ENCODE measurements at regions not wholly inside any gene's neighbourhood (a gene's known extent, or its start where the extent isn't known, plus 50 kb on each side); places are given as distances from the start of the nearest gene placed in this dataset.

DNA sequence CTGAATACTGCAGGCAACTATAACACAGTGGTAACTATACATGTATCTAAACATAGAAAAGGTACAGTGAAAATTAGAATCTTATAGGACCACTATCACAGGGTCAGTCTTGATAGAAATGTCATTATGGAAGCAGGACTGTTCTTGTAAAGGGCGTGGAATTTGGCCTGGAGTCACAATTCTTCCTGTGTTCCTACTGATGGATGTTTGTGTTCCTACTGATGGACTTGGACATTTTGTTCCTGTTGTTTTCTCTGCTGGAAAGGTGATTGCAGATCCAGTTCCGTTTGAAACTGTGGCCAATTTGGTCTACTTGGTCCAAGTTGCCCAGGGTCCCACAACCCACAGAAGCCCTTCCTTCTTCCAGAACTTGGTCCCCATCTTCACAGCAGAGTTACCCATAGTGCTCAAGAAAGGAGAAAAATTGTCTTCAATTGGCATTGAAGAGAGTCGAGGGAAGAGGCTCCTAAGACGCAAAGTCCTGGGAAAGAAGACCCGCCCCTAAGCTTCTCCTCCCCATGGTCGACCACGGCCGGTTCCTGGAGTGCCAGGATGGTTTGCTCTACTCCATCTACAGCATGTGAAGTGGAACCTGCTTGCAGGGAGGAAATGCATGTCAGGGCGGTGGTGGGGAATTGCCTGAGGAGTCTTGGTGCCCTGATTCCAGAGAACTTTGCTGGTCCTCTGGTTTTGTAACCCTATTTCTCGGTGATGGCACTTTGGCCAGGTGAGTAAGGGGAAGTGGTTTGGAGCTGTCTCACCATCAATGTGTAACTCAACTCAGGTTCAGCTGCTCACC is 102.8 kb upstream of the RAB12 start:
- no peak overlapping the region for H2BK120ac ChIP-seq (ENCODE audit: low read depth, low read length)
- no peak overlapping the region for H4K5ac ChIP-seq (ENCODE audit: low read depth, low read length)
- H2BK20ac ChIP-seq (ENCODE audit: low read depth, low read length), result no peak overlapping the region
- no peak for TF ChIP-seq BHLHE40 (IDR thresholded peaks at IDR 0.05; ENCODE audit: low read depth, low read length)
- TF ChIP-seq FOS (IDR thresholded peaks at IDR 0.05; ENCODE audit: low read depth, low read length), result no peak
- TF ChIP-seq RFX5 (IDR thresholded peaks at IDR 0.05; ENCODE audit: low read depth, low read length), result no peak
- no peak for TF ChIP-seq CEBPB (IDR thresholded peaks at IDR 0.05; ENCODE audit: low read depth, low read length)
- no peak for TF ChIP-seq NFE2L2 (IDR thresholded peaks at IDR 0.05; ENCODE audit: low read depth, low read length)
- no peak for TF ChIP-seq POLR2A (IDR thresholded peaks at IDR 0.05; ENCODE audit: low read depth, low read length)
- TF ChIP-seq MAFK (IDR thresholded peaks at IDR 0.05; ENCODE audit: low read depth, low read length), result no peak
- TF ChIP-seq MAZ (IDR thresholded peaks at IDR 0.05; ENCODE audit: borderline replicate concordance, low read depth, low read length), result no peak
- TF ChIP-seq, protein P1, sequence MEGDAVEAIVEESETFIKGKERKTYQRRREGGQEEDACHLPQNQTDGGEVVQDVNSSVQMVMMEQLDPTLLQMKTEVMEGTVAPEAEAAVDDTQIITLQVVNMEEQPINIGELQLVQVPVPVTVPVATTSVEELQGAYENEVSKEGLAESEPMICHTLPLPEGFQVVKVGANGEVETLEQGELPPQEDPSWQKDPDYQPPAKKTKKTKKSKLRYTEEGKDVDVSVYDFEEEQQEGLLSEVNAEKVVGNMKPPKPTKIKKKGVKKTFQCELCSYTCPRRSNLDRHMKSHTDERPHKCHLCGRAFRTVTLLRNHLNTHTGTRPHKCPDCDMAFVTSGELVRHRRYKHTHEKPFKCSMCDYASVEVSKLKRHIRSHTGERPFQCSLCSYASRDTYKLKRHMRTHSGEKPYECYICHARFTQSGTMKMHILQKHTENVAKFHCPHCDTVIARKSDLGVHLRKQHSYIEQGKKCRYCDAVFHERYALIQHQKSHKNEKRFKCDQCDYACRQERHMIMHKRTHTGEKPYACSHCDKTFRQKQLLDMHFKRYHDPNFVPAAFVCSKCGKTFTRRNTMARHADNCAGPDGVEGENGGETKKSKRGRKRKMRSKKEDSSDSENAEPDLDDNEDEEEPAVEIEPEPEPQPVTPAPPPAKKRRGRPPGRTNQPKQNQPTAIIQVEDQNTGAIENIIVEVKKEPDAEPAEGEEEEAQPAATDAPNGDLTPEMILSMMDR (conservative IDR thresholded peaks at IDR 0.05; ENCODE audit: low read depth, low read length), result no peak
- intact Hi-C loops (cut with micrococcal nuclease), result no loop called here
- H4K20me1 ChIP-seq (ENCODE audit: insufficient read depth, low read length), result no peaks in the 10 kb centered on the region
- no peak overlapping the region for H4K91ac ChIP-seq (ENCODE audit: insufficient read depth, low read depth, low read length)
- H3K36me3 ChIP-seq (ENCODE audit: control insufficient read depth, insufficient read depth, low read length), result no peaks in the 10 kb centered on the region
- H3K9me3 ChIP-seq (ENCODE audit: control insufficient read depth, insufficient read depth, low read length), result no peaks in the 10 kb centered on the region; the same call in 1 of the 2 replicates
- H2BK15ac ChIP-seq (ENCODE audit: low read depth, low read length), result no peak overlapping the region
- DNase-seq (no peak), ATAC-seq (ENCODE audit: low read depth) (no peak)
- no peak overlapping the region for H3K14ac ChIP-seq (replicated peaks; ENCODE audit: low read depth, low read length)
- no peaks in the 10 kb centered on the region for H3K9me1 ChIP-seq (ENCODE audit: insufficient read depth, low read length)
- no peak overlapping the region for H3K27ac ChIP-seq (ENCODE audit: insufficient read depth, low read length)
- no peaks in the 10 kb centered on the region for H3K4me1 ChIP-seq (ENCODE audit: control insufficient read depth, insufficient read depth, low read length)
- peaks cover 25% of the 10 kb centered on the region for H3K27me3 ChIP-seq (ENCODE audit: control insufficient read depth, insufficient read depth, low read length)
- no peaks in the 10 kb centered on the region for H3K79me1 ChIP-seq (ENCODE audit: low read depth in 1 of 2, low read length in 2 of 2)
- ChIA-PET POLR2A (ENCODE audit: unreplicated experiment) (no interaction called here), CTCF (no interaction called here)
- no TSS peak for BruUV-seq (replicated peaks)
- no peak overlapping the region for H3K4ac ChIP-seq (ENCODE audit: low read depth, low read length)
- H3K9ac ChIP-seq (ENCODE audit: low read depth, low read length), result no peak overlapping the region
- no peak overlapping the region for H3K23ac ChIP-seq (ENCODE audit: low read depth, low read length)
- 83% methylated on average over 1 of the region's 10 CpGs; no CpG with 5 or more reads in 1 of the 2 experiments for WGBS, 2 experiments (ENCODE audit: extremely low coverage in 2 of 2, insufficient read length in 1 of 2)
- no peak overlapping the region for H2AFZ ChIP-seq (replicated peaks; ENCODE audit: low read length, poor library complexity)
- no peak overlapping the region for H2AK5ac ChIP-seq (ENCODE audit: low read depth, low read length)
- H3K18ac ChIP-seq (ENCODE audit: low read depth, low read length), result no peak overlapping the region
- no peak overlapping the region for H3K4me3 ChIP-seq (ENCODE audit: insufficient read depth, low read depth, low read length)
- in situ Hi-C loops (cut with MboI; ENCODE audit: low sequenced_read_pairs), result no loop called here
- H2AK9ac ChIP-seq (replicated peaks; ENCODE audit: low read depth, low read length, poor library complexity), result no peak overlapping the region
- no peak overlapping the region for H2BK5ac ChIP-seq (ENCODE audit: low read depth, low read length, poor library complexity, severe bottlenecking)
- H4K8ac ChIP-seq (ENCODE audit: low read depth in 2 of 2, low read length in 2 of 2), result no peak overlapping the region
- H3K56ac ChIP-seq (ENCODE audit: extremely low read depth, insufficient read depth, low read length), result no peak overlapping the region
- dilution Hi-C loops (cut with HindIII; ENCODE audit: low sequenced_read_pairs, unreplicated experiment), result no loop called here
- no peak overlapping the region for H3K4me2 ChIP-seq (ENCODE audit: low read depth, low read length)
